HEK293T (cell line): ENCODE measurements at regions not wholly inside any gene's neighbourhood (a gene's known extent, or its start where the extent isn't known, plus 50 kb on each side); places are given as distances from the start of the nearest gene placed in this dataset.

Experiments used
- CTCF ChIA-PET: fragments of 350-600 bp; formaldehyde crosslinking; extraction: SDS; loops from one replicate; lab custom pipeline; 2021; ENCODE audit warnings: antibody characterized with exemption, inconsistent platforms; lab: Yijun Ruan, JAX
- POLR2A ChIA-PET: fragments of 350-600 bp; formaldehyde crosslinking; extraction: SDS; loops from one replicate; lab custom pipeline; 2020; ENCODE audit warnings: antibody characterized with exemption, inconsistent platforms; lab: Yijun Ruan, JAX
- DNase-seq: peaks from one replicate; pipeline ENCODE4 v3.0.0; 2012; ENCODE audit warnings: mixed read lengths; ENCODE audit errors: extremely low spot score
- ARNT ChIP-seq: fragments of 450-650 bp; IDR thresholded peaks from 2 replicates; pipeline ENCODE4 v1.6.1; 2017; ENCODE audit warnings: mild to moderate bottlenecking
- BHLHE40 ChIP-seq: fragments of 450-650 bp; IDR thresholded peaks from 2 replicates; pipeline ENCODE4 v1.6.1; 2016; ENCODE audit warnings: mild to moderate bottlenecking, moderate library complexity, borderline replicate concordance
- CTBP1 ChIP-seq: fragments of 450-650 bp; IDR thresholded peaks from 2 replicates; pipeline ENCODE4 v1.6.1; 2016; ENCODE audit warnings: borderline replicate concordance
- ELF4 ChIP-seq: fragments of 450-650 bp; IDR thresholded peaks from 2 replicates; pipeline ENCODE4 v1.6.1; 2017; ENCODE audit warnings: antibody characterized with exemption
- FOXA1 ChIP-seq: fragments of 450-650 bp; IDR thresholded peaks from 2 replicates; pipeline ENCODE4 v1.6.1; 2016; ENCODE audit warnings: mild to moderate bottlenecking
- FOXK2 ChIP-seq: fragments of 450-650 bp; IDR thresholded peaks from 2 replicates; pipeline ENCODE4 v1.6.1; 2016; ENCODE audit warnings: mild to moderate bottlenecking
- FOXM1 ChIP-seq: fragments of 450-650 bp; IDR thresholded peaks from 2 replicates; pipeline ENCODE4 v1.6.1; 2017; ENCODE audit warnings: mild to moderate bottlenecking, borderline replicate concordance
- HDGF ChIP-seq: fragments of 450-650 bp; IDR thresholded peaks from 2 replicates; pipeline ENCODE4 v1.6.1; 2017; ENCODE audit warnings: antibody characterized with exemption, borderline replicate concordance
- L3MBTL2 ChIP-seq: fragments of 450-650 bp; conservative IDR thresholded peaks from 2 replicates; pipeline ENCODE4 v1.6.1; 2016; ENCODE audit warnings: mild to moderate bottlenecking
- LEF1 ChIP-seq: fragments of 450-650 bp; IDR thresholded peaks from 2 replicates; pipeline ENCODE4 v1.6.1; 2017; ENCODE audit warnings: mild to moderate bottlenecking, borderline replicate concordance
- NFRKB ChIP-seq: fragments of 450-650 bp; IDR thresholded peaks from 2 replicates; pipeline ENCODE4 v1.6.1; 2016; ENCODE audit warnings: mild to moderate bottlenecking, moderate library complexity
- SP1 ChIP-seq: fragments of 450-650 bp; IDR thresholded peaks from 2 replicates; pipeline ENCODE4 v1.6.1; 2017
- SUZ12 ChIP-seq: fragments of 450-650 bp; IDR thresholded peaks from 2 replicates; pipeline ENCODE4 v1.6.1; 2016; ENCODE audit warnings: mild to moderate bottlenecking
- TARDBP ChIP-seq: fragments of 450-650 bp; IDR thresholded peaks from 2 replicates; pipeline ENCODE4 v1.6.1; 2016
- ZNF384 ChIP-seq: fragments of 450-650 bp; IDR thresholded peaks from 2 replicates; pipeline ENCODE4 v1.6.1; 2016
- TF ChIP-seq, protein P1 (sequence below): fragments of 450-650 bp; IDR thresholded peaks from 2 replicates; pipeline ENCODE4 v1.6.1; 2016

DNA sequence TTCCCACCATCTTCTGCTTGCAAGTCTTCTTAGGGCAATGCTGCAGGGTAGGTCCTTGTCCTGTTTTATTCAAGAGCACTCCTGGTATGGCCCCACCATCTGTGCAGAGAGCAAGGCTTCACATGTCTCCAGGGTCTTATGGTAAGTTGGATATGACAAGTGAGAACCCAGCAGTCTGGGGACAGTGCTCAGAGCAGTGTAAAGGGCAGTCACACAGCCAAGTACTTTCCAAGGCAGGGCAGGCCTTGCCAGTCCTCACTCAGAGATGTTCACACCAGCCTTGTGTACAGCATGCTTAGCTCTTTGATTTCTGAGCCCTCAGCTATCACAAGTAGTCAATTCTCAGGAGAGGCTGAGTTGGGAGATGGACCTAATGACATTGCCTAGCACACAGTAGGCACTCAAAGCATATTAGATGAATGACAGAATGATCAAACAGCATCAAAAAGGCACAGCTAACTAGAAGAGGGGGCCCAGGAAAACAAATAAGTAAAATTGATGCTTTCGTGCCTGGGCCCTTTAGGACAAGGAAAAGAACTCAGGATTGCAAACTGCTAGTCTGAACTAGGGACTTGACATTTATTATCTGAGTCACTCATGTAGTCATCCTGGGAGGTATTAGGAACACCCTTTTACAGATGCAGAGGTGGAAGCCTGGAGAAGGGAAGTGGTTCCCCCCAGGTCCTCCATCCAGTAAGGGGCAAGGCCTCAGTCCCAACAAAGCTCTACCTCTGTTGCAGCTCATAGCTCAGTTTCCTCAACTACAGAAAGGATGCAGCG lies 86.7 kb upstream of the CTAGE1 start:
- POLR2A ChIA-PET: interaction anchor here (0.9 to 1.8 kb wide), 2 partner anchors 9 to 11 kb away, joined by 3 to 7 read pairs; no protein-coding TSS in a partner anchor
- no peak for TF ChIP-seq LEF1
- CTCF ChIA-PET: interaction anchor here (1.2 kb wide), 2 partner anchors 12 to 14 kb away, joined by 3 to 4 read pairs; no protein-coding TSS in a partner anchor
- no peak for DNase-seq

DNA sequence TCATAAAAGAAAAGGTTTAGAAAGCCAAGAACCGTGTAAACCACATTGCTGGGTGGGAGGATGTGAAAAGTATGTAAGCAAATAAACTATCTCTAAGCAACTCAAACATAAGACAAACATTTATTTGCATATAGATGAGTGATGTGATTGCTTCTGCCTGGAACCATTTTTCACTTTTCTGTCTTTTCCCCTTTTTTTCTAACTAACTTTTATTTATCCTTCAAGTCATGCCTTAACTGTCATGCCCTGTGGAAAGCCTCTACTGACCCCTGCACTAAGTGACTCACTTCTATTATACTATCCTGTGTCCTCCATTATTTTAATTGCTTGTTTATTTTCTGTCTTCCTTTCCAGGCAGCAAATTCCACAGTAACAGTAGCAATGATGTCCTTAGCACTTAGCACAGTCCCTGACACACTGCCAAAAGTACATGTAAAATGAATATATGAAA lies 87.5 kb upstream of the CTAGE1 start:
- CTCF ChIA-PET: interaction anchor here (1.2 kb wide), 1 partner anchor 13 kb away, joined by 4 read pairs; no protein-coding TSS in a partner anchor
- no peak for TF ChIP-seq BHLHE40
- no peak for TF ChIP-seq TARDBP
- TF ChIP-seq FOXA1: no peak
- no peak for TF ChIP-seq L3MBTL2
- no peak for TF ChIP-seq ZNF384
- TF ChIP-seq ARNT: no peak
- TF ChIP-seq SUZ12: no peak
- TF ChIP-seq, protein P1, sequence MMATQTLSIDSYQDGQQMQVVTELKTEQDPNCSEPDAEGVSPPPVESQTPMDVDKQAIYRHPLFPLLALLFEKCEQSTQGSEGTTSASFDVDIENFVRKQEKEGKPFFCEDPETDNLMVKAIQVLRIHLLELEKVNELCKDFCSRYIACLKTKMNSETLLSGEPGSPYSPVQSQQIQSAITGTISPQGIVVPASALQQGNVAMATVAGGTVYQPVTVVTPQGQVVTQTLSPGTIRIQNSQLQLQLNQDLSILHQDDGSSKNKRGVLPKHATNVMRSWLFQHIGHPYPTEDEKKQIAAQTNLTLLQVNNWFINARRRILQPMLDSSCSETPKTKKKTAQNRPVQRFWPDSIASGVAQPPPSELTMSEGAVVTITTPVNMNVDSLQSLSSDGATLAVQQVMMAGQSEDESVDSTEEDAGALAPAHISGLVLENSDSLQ: no peak
- TF ChIP-seq ELF4: no peak
- no peak for TF ChIP-seq HDGF
- TF ChIP-seq NFRKB: no peak
- TF ChIP-seq FOXM1: no peak
- no peak for TF ChIP-seq CTBP1
- TF ChIP-seq SP1: no peak
- no peak for TF ChIP-seq FOXK2
- no peak for TF ChIP-seq LEF1
- POLR2A ChIA-PET: no interaction called here
- DNase-seq: no peak

DNA sequence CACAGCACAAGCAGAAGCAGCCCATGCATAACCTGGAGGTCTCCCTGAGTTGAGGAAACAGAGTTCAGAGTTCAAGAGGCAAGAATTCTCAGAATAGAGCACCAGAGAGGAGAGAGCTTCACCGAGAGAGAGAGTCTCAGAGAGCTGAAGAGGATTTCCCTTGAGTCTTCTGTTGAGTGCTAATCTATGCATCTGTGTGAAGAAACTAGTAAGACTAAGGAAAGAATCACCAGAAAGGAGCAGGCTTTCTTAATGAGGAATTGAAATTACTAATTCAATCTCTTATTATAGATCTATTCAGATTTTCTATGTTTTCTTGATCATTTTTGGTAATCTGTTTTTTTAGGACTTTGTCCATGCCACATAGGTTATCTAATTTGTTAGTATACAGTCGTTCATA lies 89.3 kb upstream of the CTAGE1 start:
- no peak for DNase-seq
- CTCF ChIA-PET: no interaction called here
- POLR2A ChIA-PET: no interaction called here
- no peak for TF ChIP-seq BHLHE40
- no peak for TF ChIP-seq NFRKB
- TF ChIP-seq LEF1: no peak
- TF ChIP-seq FOXA1: no peak
- TF ChIP-seq L3MBTL2: no peak
- no peak for TF ChIP-seq ELF4
- TF ChIP-seq TARDBP: no peak
- TF ChIP-seq, protein P1: no peak
- no peak for TF ChIP-seq SP1
- TF ChIP-seq HDGF: no peak
- no peak for TF ChIP-seq SUZ12
- TF ChIP-seq ARNT: no peak
- no peak for TF ChIP-seq CTBP1
- no peak for TF ChIP-seq FOXM1
- TF ChIP-seq FOXK2: no peak

DNA sequence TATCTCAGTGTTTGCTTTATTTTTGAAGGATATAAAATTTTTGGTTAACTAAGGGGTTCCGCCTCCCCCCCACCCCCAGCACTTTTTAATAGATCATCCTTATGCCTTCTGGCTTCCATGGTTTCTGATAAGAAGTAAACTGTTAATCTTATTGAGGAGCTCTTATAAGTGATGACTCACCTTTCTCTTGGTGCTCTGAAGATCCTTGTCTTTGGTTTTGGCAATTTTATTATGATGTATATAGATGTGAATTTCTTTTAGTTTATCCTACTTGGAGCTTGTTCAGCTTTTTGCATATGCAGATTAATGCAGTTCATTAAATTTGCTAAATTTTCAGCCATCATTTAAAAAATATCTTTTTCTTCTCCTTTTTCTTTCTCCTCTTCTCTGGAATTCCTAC lies 91.7 kb upstream of the CTAGE1 start:
- no peak for DNase-seq
- ChIA-PET POLR2A (no interaction called here), CTCF (no interaction called here)
- TF ChIP-seq FOXM1: no peak
- no peak for TF ChIP-seq SP1
- no peak for TF ChIP-seq TARDBP
- TF ChIP-seq LEF1: no peak
- no peak for TF ChIP-seq CTBP1
- no peak for TF ChIP-seq FOXK2
- TF ChIP-seq FOXA1: no peak
- no peak for TF ChIP-seq L3MBTL2
- TF ChIP-seq, protein P1: no peak
- TF ChIP-seq ELF4: no peak
- no peak for TF ChIP-seq SUZ12
- no peak for TF ChIP-seq ARNT
- no peak for TF ChIP-seq HDGF
- no peak for TF ChIP-seq BHLHE40
- no peak for TF ChIP-seq NFRKB

DNA sequence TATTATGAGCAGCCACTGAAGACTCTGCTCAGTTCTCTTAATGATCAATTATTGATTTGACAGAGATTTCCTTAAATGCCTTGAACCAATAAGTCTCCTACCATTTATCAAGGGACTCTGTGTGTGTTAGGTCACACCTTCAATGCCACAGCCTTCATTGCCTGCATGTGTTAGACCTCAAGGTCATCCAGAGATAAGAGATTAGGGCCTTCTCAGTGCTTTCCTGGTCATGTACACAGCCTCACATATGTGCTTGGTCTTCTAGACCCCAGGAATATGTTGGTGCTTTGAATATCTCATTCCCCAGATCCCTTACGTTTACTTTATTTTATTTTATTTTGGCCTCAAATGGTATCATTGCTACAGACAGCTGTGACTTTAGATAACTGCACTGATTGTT lies 93.0 kb upstream of the CTAGE1 start:
- TF ChIP-seq ZNF384: no peak
- TF ChIP-seq FOXM1: no peak
- TF ChIP-seq HDGF: no peak
- no peak for TF ChIP-seq NFRKB
- no peak for TF ChIP-seq FOXA1
- TF ChIP-seq BHLHE40: no peak
- no peak for TF ChIP-seq SP1
- TF ChIP-seq FOXK2: no peak
- TF ChIP-seq LEF1: no peak
- ChIA-PET POLR2A (no interaction called here), CTCF (no interaction called here)
- no peak for DNase-seq
